Gastroesophageal sphincter (tissue), 3 donors: ENCODE measurements at regions not wholly inside any gene's neighbourhood (a gene's known extent, or its start where the extent isn't known, plus 50 kb on each side); places are given as distances from the start of the nearest gene placed in this dataset.

Source experiments
- CTCF ChIP-seq, 4 experiments: fragments of 200-600 bp in 2 of 4; fragments of 450-650 bp in 2 of 4; sonication (generic) in 1 of 4; IDR thresholded peaks; one replicate each; pipeline ENCODE4 v1.5.1; 2017 to 2019; ENCODE audit warnings: antibody characterized with exemption in 4 of 4, mild to moderate bottlenecking in 2 of 4, moderate library complexity in 2 of 4
- EP300 ChIP-seq: sonication (generic); formaldehyde crosslinking; IDR thresholded peaks from one replicate; pipeline ENCODE4 v1.6.1; 2017; ENCODE audit warnings: antibody characterized with exemption, mild to moderate bottlenecking
- POLR2A ChIP-seq, 2 donors: fragments of 450-650 bp; IDR thresholded peaks; one replicate each; pipeline ENCODE4 v1.6.1; 2017; ENCODE audit warnings: antibody characterized with exemption in 2 of 2, mild to moderate bottlenecking in 2 of 2, moderate library complexity in 1 of 2

DNA sequence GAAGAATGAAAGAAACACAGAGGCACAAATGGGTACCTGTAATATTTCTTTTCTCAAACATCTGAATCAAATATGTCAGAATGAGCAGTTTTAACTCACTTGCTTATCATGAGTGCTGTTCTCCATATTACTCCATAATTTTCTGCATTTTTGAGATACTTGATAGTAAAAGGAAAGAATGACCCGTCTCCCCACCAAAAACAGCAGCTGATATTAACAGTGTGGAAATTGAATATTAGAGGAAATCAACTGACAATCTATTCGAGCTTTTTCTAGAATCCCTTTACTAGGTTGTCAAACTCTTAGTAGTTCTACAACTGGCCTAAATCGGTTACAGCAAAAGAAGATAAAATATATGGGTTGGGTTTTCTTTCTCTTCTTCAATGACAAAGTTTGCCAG lies 49.9 kb upstream of the HELT start:
- TF ChIP-seq POLR2A (IDR thresholded peaks at IDR 0.05) (no peak), CTCF (IDR thresholded peaks at IDR 0.05) (no peak), EP300 (no peak)
